HUES64 (cell line): ENCODE measurements at regions not wholly inside any gene's neighbourhood (a gene's known extent, or its start where the extent isn't known, plus 50 kb on each side); places are given as distances from the start of the nearest gene placed in this dataset.

Experiments
- H3K27ac ChIP-seq: 2 replicates; pipeline ENCODE4 v1.7.0; 2013; ENCODE audit warnings: low read depth, low read length, inconsistent platforms
- H3K27me3 ChIP-seq: 2 replicates; pipeline ENCODE4 v1.6.1; 2013; ENCODE audit warnings: mild to moderate bottlenecking, low read length; ENCODE audit not compliant: insufficient read depth
- H3K36me3 ChIP-seq: 2 replicates; pipeline ENCODE4 v1.6.1; 2013; ENCODE audit warnings: mild to moderate bottlenecking, low read length; ENCODE audit not compliant: insufficient read depth
- H3K4me1 ChIP-seq: 2 replicates; pipeline ENCODE4 v1.6.1; 2013; ENCODE audit warnings: mild to moderate bottlenecking, low read length, moderate library complexity; ENCODE audit not compliant: insufficient read depth
- H3K4me3 ChIP-seq: 2 replicates; pipeline ENCODE4 v1.5.1; 2013; ENCODE audit warnings: mild to moderate bottlenecking, low read length, moderate library complexity
- H3K9ac ChIP-seq: 2 replicates; pipeline ENCODE4 v1.6.1; 2013; ENCODE audit warnings: mild to moderate bottlenecking, low read depth, low read length
- H3K9me3 ChIP-seq: 2 replicates; pipeline ENCODE4 v1.6.1; 2013; ENCODE audit warnings: low read depth, low read length; ENCODE audit not compliant: insufficient read depth
- WGBS: fragments of 150-250, 120-280 bp; methylation state at CpG from one replicate; pipeline ENCODE4 v1.1.7; 2013; ENCODE audit warnings: missing lambda C conversion rate; 5-methylcytosine and 5-hydroxymethylcytosine counted together

GRCh38 chr10:8902926-8903325 lies 848.4 kb downstream of the GATA3 start:
- no peak overlapping the region for H3K9ac ChIP-seq
- no peaks in the 10 kb centered on the region for H3K36me3 ChIP-seq
- no peaks in the 10 kb centered on the region for H3K9me3 ChIP-seq
- no peaks in the 10 kb centered on the region for H3K27me3 ChIP-seq
- 89% methylated on average over 2 of the region's 2 CpGs for WGBS
- H3K4me1 ChIP-seq: 0 out of 2 replicates have a peak, but pooled peaks cover 5% of the 10 kb centered on the region
- H3K27ac ChIP-seq: no peak overlapping the region
- no peak overlapping the region for H3K4me3 ChIP-seq

- no peaks in the 10 kb centered on the region; the same call in 1 of the 2 replicates for H3K27me3 ChIP-seq
- H3K27ac ChIP-seq: no peak overlapping the region
- H3K9me3 ChIP-seq: no peaks in the 10 kb centered on the region
- no peaks in the 10 kb centered on the region for H3K36me3 ChIP-seq
- 85% methylated on average over 3 of the region's 4 CpGs for WGBS
- peaks cover 9% of the 10 kb centered on the region; the same call in 1 of the 2 replicates for H3K4me1 ChIP-seq
- H3K9ac ChIP-seq: no peak overlapping the region
- no peak overlapping the region for H3K4me3 ChIP-seq
These were observed 853.5 kb downstream of the GATA3 start for GRCh38 chr10:8908013-8908412.

GRCh38 chr10:8910314-8910713 lies 855.8 kb downstream of the GATA3 start:
- WGBS: 77% methylated on average over 3 of the region's 3 CpGs

GRCh38 chr10:8911032-8911431 lies 856.5 kb downstream of the GATA3 start:
- Histone ChIP-seq H3K4me1 (peaks cover 4% of the 10 kb centered on the region; the same call in 1 of the 2 replicates), H3K9ac (no peak overlapping the region), H3K27me3 (no peaks in the 10 kb centered on the region; the same call in 1 of the 2 replicates), H3K9me3 (no peaks in the 10 kb centered on the region), H3K36me3 (no peaks in the 10 kb centered on the region), H3K27ac (no peak overlapping the region), H3K4me3 (no peak overlapping the region)
- WGBS: 100% methylated on average over 1 of the region's 1 CpG

More at GRCh38 chr10:8910314-8910713, 855.8 kb downstream of the GATA3 start:
- no peak overlapping the region for H3K27ac ChIP-seq
- H3K9me3 ChIP-seq: no peaks in the 10 kb centered on the region
- peaks cover 4% of the 10 kb centered on the region; the same call in 1 of the 2 replicates for H3K4me1 ChIP-seq
- H3K36me3 ChIP-seq: no peaks in the 10 kb centered on the region
- H3K9ac ChIP-seq: no peak overlapping the region
- no peaks in the 10 kb centered on the region; the same call in 1 of the 2 replicates for H3K27me3 ChIP-seq
- H3K4me3 ChIP-seq: no peak overlapping the region

GRCh38 chr10:8912108-8912507 lies 857.6 kb downstream of the GATA3 start:
- 59% methylated on average over 4 of the region's 4 CpGs for WGBS
- no peak overlapping the region for H3K27ac ChIP-seq
- H3K27me3 ChIP-seq: no peaks in the 10 kb centered on the region; the same call in 1 of the 2 replicates
- H3K9me3 ChIP-seq: no peaks in the 10 kb centered on the region
- peaks cover 4% of the 10 kb centered on the region; the same call in 1 of the 2 replicates for H3K4me1 ChIP-seq
- H3K4me3 ChIP-seq: no peak overlapping the region
- H3K36me3 ChIP-seq: no peaks in the 10 kb centered on the region
- H3K9ac ChIP-seq: no peak overlapping the region

- no peaks in the 10 kb centered on the region for H3K9me3 ChIP-seq
- 92% methylated on average over 4 of the region's 4 CpGs for WGBS
- H3K36me3 ChIP-seq: no peaks in the 10 kb centered on the region
- H3K27ac ChIP-seq: no peak overlapping the region
- H3K9ac ChIP-seq: no peak overlapping the region
- H3K27me3 ChIP-seq: no peaks in the 10 kb centered on the region; the same call in 1 of the 2 replicates
- no peak overlapping the region for H3K4me3 ChIP-seq
- H3K4me1 ChIP-seq: peaks cover 4% of the 10 kb centered on the region; the same call in 1 of the 2 replicates
These were observed 859.2 kb downstream of the GATA3 start for GRCh38 chr10:8913720-8914119.

- 85% methylated on average over 4 of the region's 4 CpGs for WGBS
- H3K9me3 ChIP-seq: no peaks in the 10 kb centered on the region
- no peak overlapping the region for H3K9ac ChIP-seq
- no peaks in the 10 kb centered on the region for H3K36me3 ChIP-seq
- H3K4me3 ChIP-seq: no peak overlapping the region
- H3K27ac ChIP-seq: no peak overlapping the region
- H3K4me1 ChIP-seq: peaks cover 14% of the 10 kb centered on the region
- H3K27me3 ChIP-seq: no peaks in the 10 kb centered on the region
These were observed 864.8 kb downstream of the GATA3 start for GRCh38 chr10:8919280-8919679.

GRCh38 chr10:8921568-8921967 lies 867.1 kb downstream of the GATA3 start:
- H3K27me3 ChIP-seq: no peaks in the 10 kb centered on the region
- H3K9me3 ChIP-seq: no peaks in the 10 kb centered on the region
- H3K9ac ChIP-seq: no peak overlapping the region
- 79% methylated on average over 3 of the region's 3 CpGs for WGBS
- no peaks in the 10 kb centered on the region for H3K36me3 ChIP-seq
- H3K4me1 ChIP-seq: peaks cover 14% of the 10 kb centered on the region
- no peak overlapping the region; the same call in 1 of the 2 replicates for H3K27ac ChIP-seq
- no peak overlapping the region for H3K4me3 ChIP-seq

GRCh38 chr10:8923096-8923495 lies 868.6 kb downstream of the GATA3 start:
- Histone ChIP-seq H3K27ac (no peak overlapping the region), H3K36me3 (no peaks in the 10 kb centered on the region), H3K27me3 (no peaks in the 10 kb centered on the region), H3K4me3 (no peak overlapping the region), H3K4me1 (peaks cover 14% of the 10 kb centered on the region), H3K9ac (no peak overlapping the region), H3K9me3 (no peaks in the 10 kb centered on the region)
- no CpG with 5 or more reads among the region's 1 CpG for WGBS

GRCh38 chr10:8927705-8928104 lies 873.2 kb downstream of the GATA3 start:
- no peaks in the 10 kb centered on the region for H3K9me3 ChIP-seq
- H3K4me3 ChIP-seq: no peak overlapping the region
- no peaks in the 10 kb centered on the region for H3K36me3 ChIP-seq
- H3K27me3 ChIP-seq: no peaks in the 10 kb centered on the region
- H3K4me1 ChIP-seq: no peaks in the 10 kb centered on the region
- no peak overlapping the region for H3K9ac ChIP-seq
- 65% methylated on average over 4 of the region's 4 CpGs for WGBS
- no peak overlapping the region for H3K27ac ChIP-seq

GRCh38 chr10:8946451-8946850 lies 892.0 kb downstream of the GATA3 start:
- no peaks in the 10 kb centered on the region for H3K36me3 ChIP-seq
- H3K27ac ChIP-seq: no peak overlapping the region
- WGBS: 94% methylated on average over 5 of the region's 5 CpGs

GRCh38 chr10:8950978-8951377 lies 896.5 kb downstream of the GATA3 start:
- WGBS: 96% methylated on average over 2 of the region's 2 CpGs
- no peaks in the 10 kb centered on the region for H3K9me3 ChIP-seq

More at GRCh38 chr10:8946451-8946850, 892.0 kb downstream of the GATA3 start:
- Histone ChIP-seq H3K9ac (no peak overlapping the region), H3K4me1 (no peaks in the 10 kb centered on the region), H3K27me3 (no peaks in the 10 kb centered on the region), H3K4me3 (no peak overlapping the region), H3K9me3 (no peaks in the 10 kb centered on the region)

More at GRCh38 chr10:8950978-8951377, 896.5 kb downstream of the GATA3 start:
- H3K4me3 ChIP-seq: no peak overlapping the region
- no peak overlapping the region for H3K9ac ChIP-seq
- H3K27ac ChIP-seq: no peak overlapping the region
- no peaks in the 10 kb centered on the region for H3K36me3 ChIP-seq
- H3K27me3 ChIP-seq: no peaks in the 10 kb centered on the region
- no peaks in the 10 kb centered on the region for H3K4me1 ChIP-seq
